Naive B cell (primary cell): ENCODE measurements at regions not wholly inside any gene's neighbourhood (a gene's known extent, or its start where the extent isn't known, plus 50 kb on each side); places are given as distances from the start of the nearest gene placed in this dataset.

ENCODE experiments used
- ATAC-seq, 2 donors: fragments of 150-1000 bp; cut with Tn5 transposase; 2 replicates each; pipeline ENCODE4 v1.10.0; 2021; ENCODE audit warnings: low read depth in 2 of 2, mild to moderate bottlenecking in 2 of 2, moderate library complexity in 2 of 2
- DNase-seq: peaks from one replicate; pipeline ENCODE4 v3.0.0; 2022
- H3K27ac Mint-ChIP-seq, 6 donors: one replicate each; pipeline ENCODE4 v1.8.0; 2020 to 2022; ENCODE audit warnings: mild to moderate bottlenecking in 6 of 6, mixed read lengths in 6 of 6, moderate library complexity in 5 of 6, inconsistent platforms in 2 of 6
- H3K27me3 Mint-ChIP-seq, 3 donors: one replicate each; pipeline ENCODE4 v1.8.0; 2021 to 2022; ENCODE audit warnings: mixed read lengths in 3 of 3, mild to moderate bottlenecking in 1 of 3
- H3K36me3 Mint-ChIP-seq, 2 donors: one replicate each; pipeline ENCODE4 v1.8.0; 2020 to 2022; ENCODE audit warnings: mixed read lengths in 2 of 2, inconsistent platforms in 1 of 2, mild to moderate bottlenecking in 1 of 2
- H3K4me1 Mint-ChIP-seq, 3 donors: one replicate each; pipeline ENCODE4 v1.8.0; 2020 to 2022; ENCODE audit warnings: mixed read lengths in 3 of 3, inconsistent platforms in 1 of 3, mild to moderate bottlenecking in 1 of 3, moderate library complexity in 1 of 3
- H3K4me3 Mint-ChIP-seq, 8 donors: one replicate each; pipeline ENCODE4 v1.8.0; 2020 to 2022; ENCODE audit warnings: mild to moderate bottlenecking in 8 of 8, mixed read lengths in 8 of 8, moderate library complexity in 8 of 8, inconsistent platforms in 2 of 8
- H3K9me3 Mint-ChIP-seq, 7 donors: one replicate each; pipeline ENCODE4 v1.8.0; 2020 to 2022; ENCODE audit warnings: mixed read lengths in 7 of 7, mild to moderate bottlenecking in 5 of 7, inconsistent platforms in 2 of 7, moderate library complexity in 1 of 7

- DNase-seq (peak; percentile 67), ATAC-seq (peak; percentile 90 to 91)
- Mint-ChIP-seq H3K4me3 (peak overlapping the region; percentile 70 to 96 (median 86)), H3K36me3 (no peaks in the 10 kb centered on the region), H3K27me3 (no peaks in the 10 kb centered on the region), H3K9me3 (peaks cover 0 to 5% (median 0%) of the 10 kb centered on the region in 7 donors), H3K27ac (peak overlapping the region in 5 of 6 donors; percentile 74 to 89 (median 82)), H3K4me1 (peaks cover 10 to 18% (median 16%) of the 10 kb centered on the region in 3 donors)
Measured at GRCh38 chr11:86193297-86194095, 51.1 kb upstream of the EED start.

GRCh38 chr11:86192519-86193257, 51.9 kb upstream of the EED start:
- peaks cover 0 to 5% (median 0%) of the 10 kb centered on the region in 7 donors for H3K9me3 Mint-ChIP-seq
- no peaks in the 10 kb centered on the region for H3K36me3 Mint-ChIP-seq
- peak; percentile 7 to 8 for ATAC-seq
- H3K4me1 Mint-ChIP-seq: peaks cover 10 to 18% (median 16%) of the 10 kb centered on the region in 3 donors
- H3K27ac Mint-ChIP-seq: peak overlapping the region; percentile 32 to 89 (median 78)
- no peak for DNase-seq
- H3K4me3 Mint-ChIP-seq: peak overlapping the region; percentile 70 to 96 (median 86)
- H3K27me3 Mint-ChIP-seq: no peaks in the 10 kb centered on the region

GRCh38 chr11:86191874-86192273, 52.7 kb upstream of the EED start:
- ATAC-seq: no peak
- Mint-ChIP-seq H3K9me3 (peaks cover 0 to 5% (median 0%) of the 10 kb centered on the region in 7 donors), H3K4me1 (peaks cover 10 to 18% (median 16%) of the 10 kb centered on the region in 3 donors), H3K27me3 (no peaks in the 10 kb centered on the region), H3K27ac (peak overlapping the region in 1 of 6 donors; percentile 21), H3K4me3 (no peak overlapping the region), H3K36me3 (no peaks in the 10 kb centered on the region)
- DNase-seq: no peak

GRCh38 chr11:86187027-86187426, 57.5 kb upstream of the EED start:
- DNase-seq (no peak), ATAC-seq (no peak)
- no peak overlapping the region for H3K4me3 Mint-ChIP-seq
- peaks cover 0 to 4% (median 0%) of the 10 kb centered on the region in 3 donors for H3K4me1 Mint-ChIP-seq
- no peaks in the 10 kb centered on the region for H3K9me3 Mint-ChIP-seq
- H3K27me3 Mint-ChIP-seq: no peaks in the 10 kb centered on the region
- no peak overlapping the region for H3K27ac Mint-ChIP-seq
- H3K36me3 Mint-ChIP-seq: no peaks in the 10 kb centered on the region

- Mint-ChIP-seq H3K27ac (no peak overlapping the region), H3K9me3 (no peaks in the 10 kb centered on the region), H3K36me3 (no peaks in the 10 kb centered on the region), H3K27me3 (no peaks in the 10 kb centered on the region), H3K4me3 (no peak overlapping the region), H3K4me1 (no peaks in the 10 kb centered on the region)
- ATAC-seq (no peak), DNase-seq (no peak)
Measured at GRCh38 chr11:86186386-86186785, 58.2 kb upstream of the EED start.

GRCh38 chr11:86185381-86185750, 59.2 kb upstream of the EED start:
- DNase-seq (no peak), ATAC-seq (no peak)
- H3K27ac Mint-ChIP-seq: no peak overlapping the region
- H3K4me3 Mint-ChIP-seq: no peak overlapping the region
- no peaks in the 10 kb centered on the region for H3K36me3 Mint-ChIP-seq
- H3K4me1 Mint-ChIP-seq: no peaks in the 10 kb centered on the region
- H3K9me3 Mint-ChIP-seq: no peaks in the 10 kb centered on the region
- H3K27me3 Mint-ChIP-seq: no peaks in the 10 kb centered on the region

GRCh38 chr11:86184728-86185380, 59.7 kb upstream of the EED start:
- DNase-seq: no peak
- Mint-ChIP-seq H3K4me1 (no peaks in the 10 kb centered on the region), H3K4me3 (no peak overlapping the region), H3K27ac (no peak overlapping the region), H3K27me3 (no peaks in the 10 kb centered on the region), H3K9me3 (no peaks in the 10 kb centered on the region), H3K36me3 (no peaks in the 10 kb centered on the region)
- ATAC-seq: no peak

GRCh38 chr11:86183694-86184093, 60.9 kb upstream of the EED start:
- Mint-ChIP-seq H3K27ac (no peak overlapping the region), H3K4me1 (no peaks in the 10 kb centered on the region), H3K9me3 (no peaks in the 10 kb centered on the region), H3K36me3 (no peaks in the 10 kb centered on the region), H3K4me3 (no peak overlapping the region), H3K27me3 (no peaks in the 10 kb centered on the region)
- DNase-seq (no peak), ATAC-seq (no peak)

GRCh38 chr11:86182976-86183584, 61.5 kb upstream of the EED start:
- no peak overlapping the region for H3K27ac Mint-ChIP-seq
- no peaks in the 10 kb centered on the region for H3K4me1 Mint-ChIP-seq
- no peak overlapping the region for H3K4me3 Mint-ChIP-seq
- no peak for ATAC-seq
- no peaks in the 10 kb centered on the region for H3K9me3 Mint-ChIP-seq
- H3K27me3 Mint-ChIP-seq: no peaks in the 10 kb centered on the region
- H3K36me3 Mint-ChIP-seq: no peaks in the 10 kb centered on the region
- DNase-seq: no peak

GRCh38 chr11:86181379-86181778, 63.2 kb upstream of the EED start:
- no peak for DNase-seq
- Mint-ChIP-seq H3K4me1 (no peaks in the 10 kb centered on the region), H3K27me3 (peaks cover 0 to 4% (median 2%) of the 10 kb centered on the region in 3 donors), H3K36me3 (no peaks in the 10 kb centered on the region), H3K27ac (no peak overlapping the region), H3K4me3 (no peak overlapping the region), H3K9me3 (no peaks in the 10 kb centered on the region)
- ATAC-seq: no peak

GRCh38 chr11:86180851-86181250, 63.7 kb upstream of the EED start:
- peaks cover 0 to 9% (median 7%) of the 10 kb centered on the region in 3 donors for H3K27me3 Mint-ChIP-seq
- peaks cover 0 to 4% (median 0%) of the 10 kb centered on the region in 3 donors for H3K4me1 Mint-ChIP-seq
- no peak overlapping the region for H3K4me3 Mint-ChIP-seq
- H3K27ac Mint-ChIP-seq: no peak overlapping the region
- ATAC-seq (no peak), DNase-seq (no peak)
- no peaks in the 10 kb centered on the region for H3K36me3 Mint-ChIP-seq
- no peaks in the 10 kb centered on the region for H3K9me3 Mint-ChIP-seq

GRCh38 chr11:86180423-86180822, 64.1 kb upstream of the EED start:
- Mint-ChIP-seq H3K4me3 (peak overlapping the region in 1 of 8 donors; percentile 7), H3K27me3 (peaks cover 0 to 11% (median 11%) of the 10 kb centered on the region in 3 donors), H3K4me1 (peaks cover 0 to 4% (median 0%) of the 10 kb centered on the region in 3 donors), H3K36me3 (no peaks in the 10 kb centered on the region), H3K27ac (no peak overlapping the region), H3K9me3 (no peaks in the 10 kb centered on the region)
- DNase-seq (no peak), ATAC-seq (no peak)

- no peak for DNase-seq
- ATAC-seq: no peak
- H3K9me3 Mint-ChIP-seq: no peaks in the 10 kb centered on the region
- no peak overlapping the region for H3K27ac Mint-ChIP-seq
- H3K4me1 Mint-ChIP-seq: peaks cover 0 to 4% (median 0%) of the 10 kb centered on the region in 3 donors
- H3K27me3 Mint-ChIP-seq: peaks cover 0 to 17% (median 11%) of the 10 kb centered on the region in 3 donors
- H3K36me3 Mint-ChIP-seq: no peaks in the 10 kb centered on the region
- H3K4me3 Mint-ChIP-seq: no peak overlapping the region
Measured at GRCh38 chr11:86179646-86180064, 64.9 kb upstream of the EED start.
